Small intestine (tissue), 7 donors: ENCODE measurements at regions not wholly inside any gene's neighbourhood (a gene's known extent, or its start where the extent isn't known, plus 50 kb on each side); places are given as distances from the start of the nearest gene placed in this dataset.
A peak's percentile ranks its signal among the peaks of the same experiment; 100 is the strongest.
"Not testable (repeated sequence)": the region's sequence is repeated elsewhere in the genome, so short reads cannot be mapped to it uniquely, and the experiment has no call there.

Experiments used
- DNase-seq, 2 donors: peaks; one replicate each; pipeline versions ENCODE4 v3.0.0 to v3.0.0-alpha.2; 2013
- FAIRE-seq: peaks from 2 replicates; lab custom pipeline; 2012; peaks lifted over from hg19 to GRCh38; lab: Jason Lieb, UNC
- H3K27ac ChIP-seq, 3 donors: one replicate each; pipeline ENCODE4 v1.5.1; 2013; ENCODE audit warnings: low read length in 2 of 3, mild to moderate bottlenecking in 2 of 3, control low read depth in 1 of 3, inconsistent platforms in 1 of 3, low read depth in 1 of 3, moderate library complexity in 1 of 3
- H3K27me3 ChIP-seq, 3 donors: one replicate each; pipeline ENCODE4 v1.6.1; 2013; ENCODE audit warnings: low read length in 3 of 3, inconsistent platforms in 1 of 3; ENCODE audit not compliant: control insufficient read depth in 3 of 3, insufficient read depth in 3 of 3
- H3K36me3 ChIP-seq, 3 donors: one replicate each; pipeline ENCODE4 v1.6.1; 2013; ENCODE audit warnings: low read length in 3 of 3, inconsistent platforms in 1 of 3, low read depth in 1 of 3, mild to moderate bottlenecking in 1 of 3, moderate library complexity in 1 of 3; ENCODE audit not compliant: control insufficient read depth in 3 of 3, insufficient read depth in 2 of 3
- H3K4me1 ChIP-seq, 3 donors: one replicate each; pipeline ENCODE4 v1.6.1; 2013; ENCODE audit warnings: low read length in 2 of 3, inconsistent platforms in 1 of 3, low read depth in 1 of 3, mild to moderate bottlenecking in 1 of 3, moderate library complexity in 1 of 3; ENCODE audit not compliant: control insufficient read depth in 3 of 3, insufficient read depth in 2 of 3
- H3K4me3 ChIP-seq, 3 donors: one replicate each; pipeline ENCODE4 v1.5.1; 2013; ENCODE audit warnings: low read length in 3 of 3, control low read depth in 1 of 3, inconsistent platforms in 1 of 3, low read depth in 1 of 3, mild to moderate bottlenecking in 1 of 3, moderate library complexity in 1 of 3
- H3K9me3 ChIP-seq, 2 donors: one replicate each; pipeline ENCODE4 v1.6.1; 2013; ENCODE audit warnings: low read depth in 1 of 2, low read length in 1 of 2; ENCODE audit not compliant: control insufficient read depth in 2 of 2, insufficient read depth in 1 of 2
- WGBS, 3 donors: extraction: QIAGEN DNeasy Blood & Tissue Kit; methylation state at CpG; one replicate each; pipeline ENCODE4 v1.1.7; 2013; 5-methylcytosine and 5-hydroxymethylcytosine counted together
- donor health status: healthy with polysubstance abuse.
- donor health status: control.
- donor health status: control.
- donor health status: Bipolar disorder and iron deficiency.
- donor health status: healthy.

DNA sequence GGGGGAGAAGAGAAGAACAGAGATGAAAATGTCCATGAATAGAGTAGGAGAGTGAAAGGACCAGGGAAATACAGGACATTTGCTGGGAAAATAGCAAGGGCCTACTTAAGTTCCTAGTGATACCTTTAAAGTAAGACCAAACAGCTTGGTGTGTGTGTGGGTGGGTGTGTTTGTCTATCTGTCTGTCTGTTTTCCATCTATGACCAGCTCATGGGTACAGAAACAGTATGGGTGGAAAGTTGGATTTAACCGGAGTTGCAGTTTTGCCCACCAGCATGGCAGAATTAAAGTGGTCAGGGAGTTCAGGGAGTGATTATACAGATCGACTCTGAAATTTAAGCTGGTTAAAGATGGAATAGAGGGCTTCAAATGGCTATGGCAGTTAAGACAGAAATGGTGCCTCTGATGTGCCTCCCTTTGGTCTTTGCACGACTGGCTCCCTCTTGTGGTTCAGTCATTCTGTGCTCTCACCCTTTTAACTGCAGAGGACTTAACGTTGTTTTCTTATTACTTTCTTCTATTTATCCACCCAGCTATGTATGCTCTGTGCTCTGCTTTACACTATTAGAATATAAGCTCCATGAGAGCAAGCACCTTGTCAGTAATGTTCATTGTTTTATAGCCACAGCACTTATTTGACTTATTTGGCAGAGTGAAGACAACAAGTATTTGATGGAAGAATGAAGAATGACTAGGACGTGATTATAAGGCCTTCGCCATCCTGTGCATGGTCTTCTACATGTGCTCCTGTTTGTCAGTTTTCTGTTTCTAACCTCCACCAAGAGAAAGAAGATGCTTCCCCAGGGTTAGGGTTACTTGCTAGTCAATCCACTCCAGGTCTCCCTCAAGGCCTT, 72.7 kb upstream of the AK4 start:
- no peaks in the 10 kb centered on the region for H3K9me3 ChIP-seq
- WGBS, 3 donors = 47 to 53% (median 51%) methylated on average over 6 of the region's 6 CpGs
- no peak overlapping the region for H3K4me3 ChIP-seq
- no peak overlapping the region for H3K27ac ChIP-seq
- no peaks in the 10 kb centered on the region for H3K36me3 ChIP-seq
- DNase-seq = peak; percentile 73 to 76
- FAIRE-seq = no peak
- H3K4me1 ChIP-seq = no peaks in the 10 kb centered on the region
- H3K27me3 ChIP-seq = no peaks in the 10 kb centered on the region

DNA sequence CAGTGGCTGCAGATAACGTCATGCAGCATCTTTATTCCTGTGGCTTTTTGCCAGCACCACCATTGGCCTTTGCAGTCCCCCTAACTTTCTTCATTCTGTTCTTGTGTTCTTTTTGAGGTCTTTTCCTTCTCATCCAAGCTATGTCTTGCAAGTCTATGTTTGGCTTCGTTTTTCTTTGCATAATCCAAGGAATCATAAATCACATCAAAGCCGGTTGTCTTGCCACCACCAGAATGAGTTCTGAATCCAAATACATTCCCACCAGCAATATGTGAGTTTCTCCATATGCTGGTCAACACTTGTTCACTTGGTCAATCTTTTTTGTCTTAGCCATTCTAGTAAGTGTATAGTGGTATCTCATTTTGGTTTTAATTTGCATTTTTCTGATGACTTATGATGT, 70.6 kb upstream of the AK4 start:
- DNase-seq (no peak), FAIRE-seq (no peak)
- Histone ChIP-seq H3K9me3 (no peaks in the 10 kb centered on the region), H3K27me3 (no peaks in the 10 kb centered on the region), H3K4me1 (no peaks in the 10 kb centered on the region), H3K36me3 (no peaks in the 10 kb centered on the region), H3K27ac (no peak overlapping the region), H3K4me3 (no peak overlapping the region)
- WGBS, 3 donors = 42 to 64% (median 42%) methylated on average over 3 of the region's 3 CpGs

DNA sequence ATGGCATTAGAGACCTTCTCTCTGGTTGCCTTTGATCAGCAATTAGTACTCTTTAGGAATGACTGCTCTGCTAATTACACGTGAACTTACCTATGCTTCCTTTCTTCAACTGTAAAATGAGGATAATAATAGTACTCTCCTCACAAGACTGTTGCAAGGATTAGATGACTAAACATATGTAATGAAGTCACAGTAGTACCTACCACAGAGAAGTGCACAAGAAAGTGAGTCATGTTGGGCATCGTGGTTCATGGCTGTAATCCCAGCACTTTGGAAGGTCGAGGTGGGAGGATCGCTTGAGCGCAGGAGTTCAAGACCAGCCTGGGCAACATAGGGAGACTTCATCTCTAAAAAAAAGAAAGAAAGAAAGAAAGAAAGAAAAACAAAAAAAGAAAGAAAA, 68.1 kb upstream of the AK4 start:
- H3K4me3 ChIP-seq = no peak overlapping the region
- 82 to 83% (median 83%) methylated on average over 5 of the region's 5 CpGs for WGBS, 3 donors
- FAIRE-seq = no peak

DNA sequence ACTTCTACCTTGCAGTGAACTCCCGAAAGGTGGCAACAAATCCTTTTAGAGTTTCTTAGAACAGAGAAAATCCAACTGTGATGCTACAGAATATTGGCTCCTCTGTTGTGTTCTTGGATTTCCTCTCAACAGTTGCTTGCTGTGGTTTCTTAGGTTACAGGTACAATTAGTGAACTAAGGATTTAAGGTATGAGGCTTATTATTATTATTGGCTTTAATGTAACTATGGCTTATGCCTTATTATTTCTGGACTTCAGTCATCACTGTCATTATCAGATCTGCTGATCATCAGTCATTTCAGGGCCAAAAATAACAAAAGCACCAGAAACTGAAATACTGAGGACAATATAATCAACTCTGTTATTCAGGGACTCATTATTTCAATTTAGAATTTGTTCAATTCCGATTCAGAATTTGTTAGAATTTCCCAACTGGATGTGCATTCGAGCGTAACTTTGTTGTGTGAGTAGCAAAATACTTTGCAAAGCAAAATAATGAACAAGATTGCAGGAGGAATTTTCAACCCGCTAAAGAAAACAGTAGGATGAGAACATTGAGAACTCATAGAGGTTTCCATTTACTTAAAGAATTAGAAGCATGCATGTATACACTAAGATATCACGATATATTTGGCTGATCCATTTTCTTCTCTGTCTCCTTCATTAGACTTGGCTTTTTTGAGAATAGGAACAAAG, 65.5 kb upstream of the AK4 start:
- H3K9me3 ChIP-seq = peaks cover 0 to 2% of the 10 kb centered on the region in 2 donors
- no peaks in the 10 kb centered on the region for H3K36me3 ChIP-seq
- H3K27me3 ChIP-seq = no peaks in the 10 kb centered on the region
- no peak overlapping the region for H3K27ac ChIP-seq
- FAIRE-seq (no peak), DNase-seq (no peak)
- WGBS, 3 donors = 92 to 94% (median 94%) methylated on average over 6 of the region's 6 CpGs
- H3K4me1 ChIP-seq = no peaks in the 10 kb centered on the region
- H3K4me3 ChIP-seq = no peak overlapping the region

More for the DNA sequence above, 68.1 kb upstream of the AK4 start:
- no peaks in the 10 kb centered on the region for H3K4me1 ChIP-seq
- no peak overlapping the region for H3K27ac ChIP-seq
- no peaks in the 10 kb centered on the region for H3K36me3 ChIP-seq
- DNase-seq = no peak
- no peaks in the 10 kb centered on the region for H3K27me3 ChIP-seq
- H3K9me3 ChIP-seq = no peaks in the 10 kb centered on the region

DNA sequence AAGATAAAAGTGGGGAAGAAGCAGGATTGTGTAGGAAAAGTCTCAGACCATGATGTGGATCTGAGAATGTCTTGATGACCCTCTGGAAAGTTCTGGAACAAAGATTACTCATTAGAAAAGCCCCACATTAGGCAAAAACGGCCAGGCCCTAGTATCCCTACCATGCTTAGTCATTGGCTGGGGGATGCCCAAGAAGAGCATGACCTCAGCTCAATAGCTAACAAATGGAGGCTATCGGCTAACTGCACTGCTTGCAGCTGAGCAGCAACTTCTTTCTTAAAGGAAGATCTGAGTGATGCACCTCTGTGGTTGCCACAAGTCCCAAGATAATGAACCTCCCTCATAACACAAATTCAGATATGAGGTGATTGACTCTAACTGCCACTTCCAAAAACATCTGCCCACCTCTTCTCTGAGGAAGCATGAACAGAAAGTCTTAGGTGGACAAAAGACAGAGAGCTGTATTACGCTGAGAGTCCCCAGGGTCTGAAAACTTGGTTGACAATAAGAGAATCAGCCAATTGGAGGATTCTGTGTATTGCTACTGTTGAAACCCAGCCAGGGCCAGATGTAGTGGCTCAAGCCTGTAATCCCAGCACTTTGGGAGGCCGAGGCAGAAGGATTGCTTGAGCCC, 64.6 kb upstream of the AK4 start:
- no peaks in the 10 kb centered on the region for H3K36me3 ChIP-seq
- H3K4me1 ChIP-seq = no peaks in the 10 kb centered on the region
- no peaks in the 10 kb centered on the region for H3K27me3 ChIP-seq
- FAIRE-seq (no peak), DNase-seq (no peak)
- WGBS, 3 donors = 67 to 85% (median 70%) methylated on average over 4 of the region's 4 CpGs
- no peak overlapping the region for H3K4me3 ChIP-seq
- no peak overlapping the region for H3K27ac ChIP-seq
- peaks cover 0 to 6% of the 10 kb centered on the region in 2 donors for H3K9me3 ChIP-seq

DNA sequence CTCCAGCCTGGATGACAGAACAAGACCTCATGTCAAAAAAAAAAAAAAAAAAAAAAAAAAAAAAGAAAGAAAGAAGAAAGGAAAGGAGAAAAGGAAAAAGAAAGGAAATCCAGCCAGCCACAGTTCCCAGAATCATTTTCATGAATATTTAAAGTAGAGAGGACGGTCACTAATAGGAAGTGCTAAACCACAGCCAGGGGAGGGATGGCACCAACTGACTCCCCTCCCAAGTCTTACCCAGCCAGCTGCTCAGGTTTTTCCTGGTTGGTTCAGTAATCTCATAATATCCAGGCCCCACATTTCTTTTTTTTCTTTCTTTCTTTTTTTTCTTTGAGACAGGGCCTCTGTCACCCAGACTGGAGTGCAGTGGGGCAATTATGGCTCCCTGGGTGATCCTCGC, 63.9 kb upstream of the AK4 start:
- no peak overlapping the region for H3K27ac ChIP-seq
- peaks cover 0 to 6% of the 10 kb centered on the region in 2 donors for H3K9me3 ChIP-seq
- FAIRE-seq (no peak), DNase-seq (no peak)
- H3K36me3 ChIP-seq = no peaks in the 10 kb centered on the region
- no peaks in the 10 kb centered on the region for H3K27me3 ChIP-seq
- 73 to 86% (median 82%) methylated on average over 2 of the region's 2 CpGs for WGBS, 3 donors
- H3K4me3 ChIP-seq = no peak overlapping the region
- no peaks in the 10 kb centered on the region for H3K4me1 ChIP-seq

DNA sequence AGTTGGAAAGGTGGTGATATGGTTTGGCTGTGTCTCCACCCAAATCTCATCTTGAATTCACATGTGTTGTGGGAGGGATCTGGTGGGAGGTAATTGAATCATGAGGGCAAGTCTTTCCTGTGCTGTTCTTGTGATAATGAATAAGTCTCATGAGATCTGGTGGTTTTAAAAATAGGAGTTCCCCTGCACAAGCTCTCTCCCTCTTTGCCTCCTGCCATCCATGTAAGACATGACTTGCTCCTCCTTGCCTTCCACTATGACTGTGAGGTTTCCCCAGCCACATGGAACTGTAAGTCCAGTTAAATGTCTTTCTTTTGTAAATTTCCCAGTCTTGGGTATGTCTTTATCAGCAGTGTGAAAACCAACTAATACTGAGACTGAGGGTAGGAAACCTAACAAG, 60.5 kb upstream of the AK4 start:
- not testable (repeated sequence) for DNase-seq, H3K4me3 ChIP-seq, H3K9me3 ChIP-seq, FAIRE-seq, H3K36me3 ChIP-seq, H3K27me3 ChIP-seq, H3K27ac ChIP-seq
- peaks cover 0 to 14% (median 5%) of the 10 kb centered on the region in 3 donors for H3K4me1 ChIP-seq

DNA sequence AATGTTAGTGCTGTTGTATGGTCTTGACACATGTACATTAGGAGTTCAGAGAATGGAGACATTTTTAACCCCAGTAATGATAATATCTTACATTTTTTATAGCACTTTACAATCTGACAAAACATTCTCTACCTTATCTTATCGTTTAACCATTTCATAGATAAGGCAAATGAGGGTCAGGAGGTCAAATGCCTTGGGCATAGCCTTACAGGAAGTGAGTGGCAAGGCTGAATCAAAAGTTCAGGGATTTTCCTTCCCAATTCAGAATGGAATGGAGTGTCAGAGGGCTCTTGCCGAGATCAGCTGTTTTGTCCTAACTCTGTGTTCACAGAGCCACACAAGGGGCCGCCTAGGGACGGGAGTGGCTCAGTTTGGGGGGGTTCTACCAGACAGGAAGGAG, 57.6 kb upstream of the AK4 start:
- H3K36me3 ChIP-seq = no peaks in the 10 kb centered on the region
- no peak overlapping the region for H3K4me3 ChIP-seq
- DNase-seq = peak; percentile 42 to 56
- peaks cover 0 to 8% of the 10 kb centered on the region in 2 donors for H3K9me3 ChIP-seq
- WGBS, 3 donors = 42 to 61% (median 52%) methylated on average over 4 of the region's 4 CpGs
- FAIRE-seq = no peak
- peaks cover 0 to 14% (median 5%) of the 10 kb centered on the region in 3 donors for H3K4me1 ChIP-seq
- H3K27me3 ChIP-seq = no peaks in the 10 kb centered on the region
- H3K27ac ChIP-seq = no peak overlapping the region
